SIG-M5 treated with dmso at 0.1 percent for 504 hours (cell line): ENCODE measurements at regions not wholly inside any gene's neighbourhood (a gene's known extent, or its start where the extent isn't known, plus 50 kb on each side); places are given as distances from the start of the nearest gene placed in this dataset.
"Not testable (repeated sequence)": the region's sequence is repeated elsewhere in the genome, so short reads cannot be mapped to it uniquely, and the experiment has no call there.

Source experiments
- DNase-seq: peaks from one replicate; lab custom pipeline; 2025; ENCODE audit not compliant: unreplicated experiment; lab: John Stamatoyannopoulos, UW

DNA sequence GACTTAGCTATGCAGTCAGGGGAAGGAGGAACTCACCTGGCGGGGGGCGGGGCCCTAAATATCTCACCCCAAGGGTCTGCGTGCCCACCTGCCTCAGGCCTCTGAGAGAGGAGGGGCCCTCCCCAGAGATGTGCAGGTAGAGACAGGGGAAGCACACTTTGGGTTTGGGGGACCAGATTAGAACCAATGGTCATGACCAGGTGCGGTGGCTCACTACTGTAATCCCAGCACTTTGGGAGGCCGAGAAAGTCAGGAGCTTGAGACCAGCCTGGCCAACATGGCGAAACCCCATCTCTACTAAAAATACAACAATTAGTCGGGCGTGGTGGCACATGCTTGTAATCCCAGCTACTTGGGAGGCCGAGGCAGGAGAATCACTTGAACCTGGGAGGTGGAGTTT is 246.4 kb upstream of the TCERG1L start:
- DNase-seq: not testable (repeated sequence)

DNA sequence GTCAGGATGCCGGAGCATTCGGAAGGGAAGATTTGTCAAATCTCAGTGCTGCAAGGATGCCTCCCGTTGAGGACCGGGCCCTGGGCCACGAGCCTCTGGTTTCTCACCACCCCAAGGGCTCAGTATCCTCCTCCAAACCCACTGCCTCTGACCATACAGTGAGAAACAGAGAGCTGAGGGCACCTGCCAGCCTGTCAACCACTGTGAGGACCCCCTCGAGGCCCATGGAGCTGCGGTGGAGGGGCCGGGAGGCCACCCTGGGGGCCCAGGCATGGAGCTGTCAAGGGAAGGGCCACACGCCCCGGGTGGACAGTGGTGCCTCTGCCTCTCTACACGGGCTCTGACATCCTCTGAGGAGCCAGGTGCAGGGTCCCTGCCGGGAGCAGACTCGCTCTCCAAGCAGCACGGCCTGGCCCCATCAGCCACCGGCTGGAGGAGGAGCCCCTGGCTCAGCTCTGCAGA is 248.0 kb upstream of the TCERG1L start:
- DNase-seq: no peak

- DNase-seq: no peak
Measured at GRCh38 chr10:131560166-131560565, 248.6 kb upstream of the TCERG1L start.

GRCh38 chr10:131560706-131561355 is 249.3 kb upstream of the TCERG1L start:
- no peak for DNase-seq

DNA sequence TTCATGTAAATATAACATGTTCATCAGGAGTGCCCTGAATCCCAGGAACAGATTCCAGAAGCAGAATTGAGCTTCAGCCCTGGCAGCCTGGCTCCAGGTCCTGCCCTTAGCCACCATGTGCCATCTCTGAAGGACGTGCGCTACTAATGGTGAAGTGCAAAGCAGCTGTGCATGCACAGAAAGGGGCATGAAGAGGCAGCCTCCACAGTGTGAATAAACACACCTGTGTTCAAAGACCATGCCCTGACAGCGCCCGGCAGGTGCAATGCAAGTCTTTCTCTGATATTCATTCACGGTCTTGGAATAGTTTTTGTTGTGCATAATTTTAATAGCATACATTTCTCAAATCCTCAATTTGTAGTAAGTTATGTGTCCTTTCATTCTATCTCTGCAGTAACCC is 250.4 kb upstream of the TCERG1L start:
- no peak for DNase-seq

- DNase-seq: no peak
Measured at GRCh38 chr10:131563411-131563810, 251.9 kb upstream of the TCERG1L start.

DNA sequence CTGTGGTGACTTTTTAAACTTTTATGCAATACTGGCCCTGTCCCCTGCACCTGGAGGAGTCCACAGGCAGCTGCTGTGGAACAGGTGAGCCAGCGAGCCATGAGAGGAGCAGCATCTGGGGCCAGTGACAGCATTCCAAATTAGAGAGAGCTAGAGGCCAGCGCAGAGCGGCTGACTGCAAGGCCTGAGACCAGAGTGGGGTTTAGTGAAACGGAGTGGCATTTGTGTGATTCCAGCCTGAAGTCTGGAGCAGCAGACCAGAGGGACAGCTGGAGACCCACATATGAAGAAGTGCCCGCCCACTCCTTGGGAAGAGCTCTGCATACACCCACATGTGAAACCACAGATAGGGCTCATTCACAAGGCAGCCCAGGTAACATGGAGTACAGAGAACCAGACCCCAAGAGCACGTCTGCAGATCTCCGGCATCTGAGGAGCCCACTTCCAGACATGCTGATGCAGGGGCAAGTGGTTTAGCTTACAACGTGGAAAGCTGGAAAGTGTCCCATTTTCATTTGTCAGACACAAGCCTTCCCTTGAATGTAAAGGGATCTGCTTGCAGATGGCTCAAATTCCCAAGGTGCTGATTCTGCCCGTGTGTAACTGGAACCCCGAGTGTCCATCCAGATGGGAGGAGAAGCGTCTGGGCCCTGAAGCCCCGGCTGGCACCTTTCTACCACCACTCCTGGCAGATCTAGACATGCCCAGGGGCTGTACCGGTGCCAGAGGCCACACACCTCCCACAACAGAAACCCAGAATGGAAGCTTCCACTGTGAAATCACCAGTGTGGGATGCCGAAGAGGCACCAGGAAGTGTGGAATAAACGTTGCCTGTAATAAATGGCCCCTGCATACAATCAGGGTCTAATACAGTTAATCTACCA is 256.0 kb upstream of the TCERG1L start:
- DNase-seq: no peak

DNA sequence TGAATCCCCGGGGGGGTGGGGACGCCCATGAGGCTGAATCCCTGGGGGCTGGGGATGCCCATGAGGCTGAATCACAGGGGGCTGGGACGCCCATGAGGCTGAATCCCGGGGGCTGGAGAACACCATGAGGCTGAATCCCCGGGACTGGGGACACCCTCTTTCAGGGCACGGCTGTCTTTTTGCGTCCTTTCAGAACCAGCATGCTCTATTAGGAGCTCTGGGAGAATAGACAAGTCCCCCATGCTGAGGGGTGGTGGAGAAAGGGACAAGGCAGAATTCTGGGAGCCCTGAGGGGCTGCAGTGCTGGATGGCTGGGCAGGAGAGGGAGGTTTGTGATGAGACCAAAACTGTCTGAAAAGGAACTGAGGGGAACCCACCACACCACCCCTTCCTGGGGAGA is 257.3 kb upstream of the TCERG1L start:
- DNase-seq: no peak

DNA sequence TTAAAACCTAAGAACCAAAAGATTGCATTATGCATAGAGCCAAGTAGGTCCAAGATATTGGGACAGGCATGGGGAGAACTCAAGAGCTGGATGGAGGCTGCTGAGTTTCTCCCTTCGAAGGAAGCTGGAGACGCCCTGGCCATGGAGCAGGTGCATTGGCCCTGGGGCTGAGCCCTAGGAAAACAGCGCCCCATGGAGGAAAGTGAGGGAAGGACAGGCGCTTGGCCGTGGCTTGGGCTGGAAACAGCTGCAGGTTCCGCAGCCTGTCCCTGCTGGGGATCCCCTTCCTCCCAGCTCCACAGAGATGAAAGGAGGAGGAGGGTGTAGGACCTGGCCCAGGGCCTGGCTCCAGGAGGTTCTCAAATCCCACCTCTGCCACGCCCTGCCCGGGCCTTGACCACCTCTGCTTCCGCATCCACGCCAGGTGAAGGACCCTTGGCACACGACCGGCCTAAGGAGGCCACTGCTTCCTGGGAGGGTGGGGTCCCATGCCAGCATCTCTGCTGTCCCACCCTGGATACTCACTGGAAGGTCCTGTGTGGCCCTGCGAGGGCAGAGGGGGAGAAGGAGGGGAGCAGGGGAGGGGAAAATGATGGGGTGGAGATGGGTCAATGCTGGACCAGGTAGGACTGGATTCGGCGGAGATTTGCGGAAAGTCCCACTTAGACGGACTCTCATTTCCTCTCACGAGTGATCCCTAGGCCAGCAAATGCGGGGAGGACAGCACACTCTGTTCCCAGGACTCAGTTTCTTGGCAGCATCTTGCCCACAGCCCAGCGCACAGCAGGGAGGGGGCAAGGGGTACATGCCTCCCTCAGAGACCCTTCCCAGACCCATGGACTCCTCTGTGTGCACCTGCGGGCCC is 258.6 kb upstream of the TCERG1L start:
- no peak for DNase-seq

DNA sequence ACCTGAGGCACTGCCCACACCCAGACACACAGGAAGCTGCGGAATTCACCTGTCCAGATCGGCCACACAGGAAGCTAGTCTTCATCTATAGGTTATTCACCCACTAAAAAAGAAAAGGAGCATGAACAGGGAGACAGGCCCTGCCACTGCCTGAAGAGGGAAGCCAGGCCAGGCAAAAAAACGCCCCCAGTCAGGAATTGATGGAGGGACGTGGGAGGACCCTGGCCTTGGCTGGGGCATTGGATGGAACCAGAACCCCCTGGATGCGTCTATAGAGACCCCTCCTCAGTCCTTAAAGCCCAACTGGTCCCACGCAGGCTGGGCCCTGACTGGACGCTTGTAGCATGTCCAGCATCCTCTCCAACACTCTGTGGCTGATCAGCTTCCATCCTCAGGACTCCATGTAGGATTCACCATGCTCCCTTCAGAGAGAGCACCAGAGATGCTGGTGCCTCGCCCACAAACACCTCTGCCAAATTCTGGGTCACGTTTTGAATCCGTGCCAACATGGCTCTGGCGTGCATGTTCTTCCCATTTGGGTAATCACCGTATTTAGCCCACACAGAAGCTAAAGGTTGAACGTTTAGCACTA is 259.3 kb upstream of the TCERG1L start:
- no peak for DNase-seq

DNA sequence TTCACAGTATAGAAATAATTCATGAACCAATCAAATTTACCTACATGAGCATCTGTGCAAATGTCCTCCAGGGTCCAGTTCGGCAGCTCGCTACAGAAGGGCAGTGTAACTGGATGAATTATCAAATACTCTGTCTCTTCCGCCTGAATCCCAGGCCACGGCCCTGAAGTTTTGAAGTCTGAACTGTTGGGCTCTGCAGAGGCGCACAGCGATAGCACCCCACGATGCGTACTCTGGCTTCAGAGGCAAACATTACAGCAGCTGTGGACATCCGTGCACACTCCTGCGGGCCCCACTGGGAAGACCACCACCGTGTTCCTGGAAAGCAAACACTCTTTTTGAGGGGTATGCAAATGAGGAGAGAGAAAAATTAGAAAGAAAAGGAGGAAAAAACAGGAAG is 259.8 kb upstream of the TCERG1L start:
- no peak for DNase-seq

- DNase-seq: no peak
Measured at GRCh38 chr10:131571865-131572264, 260.3 kb upstream of the TCERG1L start.

DNA sequence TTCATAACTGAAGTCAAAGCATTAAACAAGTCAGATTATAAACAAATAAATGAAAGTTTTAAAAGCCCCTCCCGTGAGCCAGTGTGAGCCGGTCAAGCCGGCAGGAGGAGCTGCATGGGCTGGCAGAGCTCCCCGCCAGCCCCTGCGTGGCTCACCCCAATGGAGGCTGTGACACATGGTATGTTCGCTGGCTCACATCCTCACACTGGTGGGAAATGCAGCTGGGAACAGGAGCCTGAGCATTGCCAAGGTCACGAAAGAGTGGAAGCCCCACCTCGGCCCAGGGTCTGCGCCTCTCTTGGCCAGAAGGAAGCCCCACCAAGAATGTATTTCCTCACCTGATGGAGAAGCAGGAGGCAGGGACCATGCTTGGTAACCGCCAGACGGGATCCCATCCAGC is 261.7 kb upstream of the TCERG1L start:
- DNase-seq: no peak

GRCh38 chr10:131573707-131574106 is 262.2 kb upstream of the TCERG1L start:
- no peak for DNase-seq

- DNase-seq: no peak
Measured at GRCh38 chr10:131574363-131574706, 262.8 kb upstream of the TCERG1L start.

- no peak for DNase-seq
Measured at GRCh38 chr10:131574707-131575430, 263.3 kb upstream of the TCERG1L start.

DNA sequence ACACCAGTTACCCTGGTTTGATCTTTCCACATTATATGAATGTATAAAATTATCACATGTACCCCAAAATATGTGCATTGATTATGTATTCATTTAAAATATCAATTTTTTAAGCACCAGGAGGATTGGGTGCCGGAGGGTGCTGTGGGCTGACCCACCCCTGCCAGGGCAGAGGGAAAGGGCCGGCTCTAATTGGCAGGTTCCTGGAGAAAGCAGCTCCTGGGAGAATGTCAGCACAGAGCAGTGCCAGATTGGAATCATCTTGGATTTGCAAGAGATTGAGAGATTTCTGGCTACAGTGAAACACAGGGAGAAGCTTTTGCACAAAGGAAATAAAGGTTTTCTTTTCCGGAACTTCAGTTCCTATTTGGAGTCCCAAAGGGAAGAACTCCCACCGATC is 264.4 kb upstream of the TCERG1L start:
- DNase-seq: no peak

DNA sequence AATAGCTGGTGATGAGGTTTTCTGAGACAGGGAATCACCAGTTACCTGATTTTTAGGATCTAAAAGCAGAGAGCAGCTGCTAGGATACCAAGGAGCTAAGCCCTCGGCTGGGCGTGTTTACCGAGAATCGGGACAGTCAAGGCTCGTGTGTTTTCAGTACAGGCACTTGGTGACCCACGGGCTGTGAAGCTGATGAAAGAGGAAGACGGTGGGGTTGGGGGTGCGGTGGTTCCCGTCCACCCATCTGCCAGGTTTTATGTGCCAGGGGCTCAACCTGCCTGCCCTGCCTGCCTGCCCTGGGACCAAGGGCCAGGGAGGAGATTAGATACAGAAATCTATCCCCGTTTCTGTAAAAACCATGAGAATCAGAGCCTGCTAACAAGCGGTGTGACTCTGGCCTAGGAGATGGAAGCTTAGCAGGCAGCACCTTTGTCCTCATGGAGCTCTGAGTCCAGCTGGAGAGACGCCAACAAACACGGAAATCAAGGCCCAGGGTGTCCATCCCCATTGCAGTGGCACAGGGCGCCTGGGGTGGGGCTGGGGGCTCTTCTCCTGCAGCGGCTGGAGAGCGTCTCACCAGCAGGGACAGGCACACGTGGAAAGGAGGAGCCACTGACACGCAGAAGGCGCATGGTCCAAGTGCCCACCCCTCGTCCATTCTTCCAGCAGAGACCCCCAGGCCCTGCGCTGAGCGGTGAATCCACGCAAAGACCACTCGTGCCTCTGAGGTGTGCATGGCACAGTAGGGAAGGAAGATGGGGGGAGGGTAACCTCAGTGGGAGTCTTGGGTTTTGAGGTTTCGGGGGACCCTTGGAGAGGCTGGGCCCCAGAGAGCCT is 265.0 kb upstream of the TCERG1L start:
- DNase-seq: no peak

DNA sequence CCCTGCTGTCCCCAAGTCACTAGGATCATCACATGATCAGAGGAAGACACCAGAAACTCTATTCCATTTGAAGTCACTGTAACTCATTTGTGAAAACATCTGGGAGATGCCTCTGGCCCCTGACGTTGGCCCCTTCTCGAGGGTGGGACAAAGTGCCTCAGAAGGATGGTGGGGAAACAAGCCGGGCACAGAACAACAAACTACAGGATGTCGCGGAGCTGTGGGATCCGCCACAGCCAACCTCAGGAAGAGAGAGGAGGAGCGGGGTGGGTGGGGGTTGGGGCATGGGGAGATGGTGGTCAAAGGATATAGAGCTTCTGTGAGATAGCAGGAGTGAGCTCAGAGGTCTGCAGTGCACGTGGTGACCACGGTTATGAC is 265.6 kb upstream of the TCERG1L start:
- DNase-seq: no peak
